Kasumi-1 (cell line): ENCODE measurements at regions not wholly inside any gene's neighbourhood (a gene's known extent, or its start where the extent isn't known, plus 50 kb on each side); places are given as distances from the start of the nearest gene placed in this dataset.

Source experiments
- DNase-seq, 2 experiments: peaks; one replicate each; lab custom pipeline; 2025; lab: John Stamatoyannopoulos, UW

DNA sequence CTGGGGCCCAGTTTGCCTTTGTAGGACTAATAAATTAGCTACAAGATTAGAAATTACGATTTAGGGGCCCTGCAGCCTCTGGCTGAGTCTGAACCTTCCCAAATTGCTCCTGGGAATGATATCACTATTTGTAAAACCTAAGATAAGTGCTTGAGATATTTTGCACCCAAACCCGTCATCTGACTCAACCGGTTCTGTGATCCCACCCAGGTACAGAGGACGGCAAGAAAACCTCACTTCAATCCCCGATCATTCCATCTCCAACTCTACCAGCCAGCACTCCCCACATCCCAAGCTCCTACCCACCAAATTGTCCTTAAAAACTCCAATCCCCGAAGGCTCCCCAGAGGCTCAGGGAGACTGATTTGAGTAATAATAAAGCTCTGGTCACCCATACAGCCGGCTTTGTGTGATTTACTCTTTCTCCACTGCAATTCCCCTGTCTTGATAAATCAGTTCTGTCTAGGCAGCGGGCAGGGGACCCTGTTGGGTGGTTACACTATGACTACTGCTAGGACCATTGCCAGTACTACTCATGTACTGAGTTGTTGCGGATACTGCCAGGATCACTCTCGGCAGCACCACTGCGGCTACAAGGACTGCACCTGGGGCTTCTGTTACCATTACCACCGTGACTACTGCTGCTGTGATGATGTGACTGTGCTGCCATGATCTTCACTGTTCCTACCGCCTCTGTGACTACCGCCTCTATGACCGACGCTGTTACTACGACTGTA lies 73.1 kb downstream of the IRF8 start:
- DNase-seq: no peak

DNA sequence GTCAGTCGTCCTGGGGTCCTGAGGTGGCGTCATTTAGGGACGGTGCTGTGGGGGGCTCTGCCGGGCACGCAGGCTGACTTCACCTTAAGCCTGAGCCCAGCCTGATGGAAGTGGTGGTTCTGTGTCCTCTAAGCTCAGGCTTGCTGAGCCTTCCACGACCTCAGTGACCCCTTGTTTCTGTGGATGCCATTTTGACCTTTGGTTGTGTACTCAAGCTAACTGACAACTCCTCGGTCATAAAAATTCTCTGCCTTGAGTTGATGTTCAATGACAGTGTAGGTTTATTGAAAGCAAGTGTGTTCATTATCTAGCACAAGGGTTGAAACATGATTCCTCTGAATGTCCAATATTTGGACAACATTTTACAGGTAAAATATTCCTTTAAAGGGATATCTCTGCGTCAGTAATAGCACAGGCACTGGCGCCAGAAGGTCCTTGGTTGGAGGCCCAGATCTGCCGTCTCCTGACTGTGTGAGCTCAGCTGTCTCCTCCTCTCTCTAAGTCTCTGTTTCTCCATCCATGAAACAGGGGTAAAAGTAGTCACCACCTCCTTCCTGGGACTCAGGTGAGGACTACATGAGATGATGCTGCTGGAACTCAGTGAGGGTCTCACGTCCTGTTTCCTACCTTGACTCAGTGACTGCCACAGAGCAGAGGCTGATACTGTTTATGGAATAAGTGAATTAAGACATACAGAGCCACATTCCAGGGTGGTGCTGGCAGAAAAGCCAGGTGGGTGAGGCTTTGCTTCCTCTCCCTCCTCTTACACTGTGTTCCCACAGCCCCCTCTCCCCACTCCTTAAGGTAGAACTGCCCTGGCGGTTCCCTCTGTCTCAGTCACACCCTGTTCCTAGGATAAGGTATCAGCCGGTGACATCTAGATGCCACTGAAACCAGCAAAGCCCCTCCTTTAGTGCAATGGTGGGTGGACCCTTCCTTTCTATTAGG lies 75.7 kb downstream of the IRF8 start:
- no peak for DNase-seq

DNA sequence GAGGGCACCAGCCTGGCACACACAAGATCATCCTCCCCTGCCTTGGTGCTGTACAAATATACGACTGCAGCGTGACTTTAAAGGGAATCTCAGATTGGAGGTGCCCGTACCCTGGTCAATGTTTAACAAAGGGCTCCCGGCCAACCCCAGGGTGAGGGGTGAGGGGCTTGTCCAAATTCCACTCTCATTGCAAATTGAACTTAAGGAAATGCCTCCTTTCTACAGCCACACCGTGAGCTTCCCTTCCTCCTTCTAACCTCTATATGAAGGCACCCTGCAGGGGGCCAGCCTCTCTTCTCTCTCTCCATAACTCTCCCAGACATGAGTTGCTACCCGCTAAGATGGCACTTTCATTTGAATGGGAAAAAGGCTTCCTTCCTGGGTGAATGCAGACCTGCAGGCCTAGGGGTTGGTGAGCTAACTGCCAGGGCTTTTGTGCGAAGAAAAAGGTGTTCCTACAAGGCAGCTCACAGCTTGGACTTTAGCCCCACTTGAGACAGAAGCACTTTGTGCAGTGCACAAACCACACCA lies 76.6 kb downstream of the IRF8 start:
- peak; percentile 24 to 28 for DNase-seq

DNA sequence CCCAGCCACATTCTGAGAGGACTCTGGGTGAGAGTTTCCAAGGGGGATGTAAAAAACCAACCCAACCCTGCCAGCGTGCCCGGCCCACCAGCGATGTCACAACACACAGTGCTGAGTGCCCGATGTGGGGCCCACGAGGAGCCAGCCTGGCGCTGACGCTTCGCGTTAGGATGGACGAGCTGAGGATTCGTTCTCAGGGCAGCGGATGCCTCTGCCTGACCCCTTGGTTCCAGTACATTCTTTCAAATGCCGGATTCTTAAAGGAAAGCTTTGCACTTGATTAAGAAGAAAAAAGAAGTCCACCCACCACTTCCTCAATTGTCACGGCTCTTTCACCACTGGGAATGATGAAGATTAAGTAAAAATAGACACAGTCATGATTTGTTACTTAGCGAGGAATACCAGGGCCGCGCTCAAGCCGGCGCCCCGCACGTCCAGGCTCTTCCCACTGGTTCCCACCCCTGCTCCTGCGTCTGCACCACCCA lies 79.4 kb downstream of the IRF8 start:
- peak; percentile 58 to 65 for DNase-seq

DNA sequence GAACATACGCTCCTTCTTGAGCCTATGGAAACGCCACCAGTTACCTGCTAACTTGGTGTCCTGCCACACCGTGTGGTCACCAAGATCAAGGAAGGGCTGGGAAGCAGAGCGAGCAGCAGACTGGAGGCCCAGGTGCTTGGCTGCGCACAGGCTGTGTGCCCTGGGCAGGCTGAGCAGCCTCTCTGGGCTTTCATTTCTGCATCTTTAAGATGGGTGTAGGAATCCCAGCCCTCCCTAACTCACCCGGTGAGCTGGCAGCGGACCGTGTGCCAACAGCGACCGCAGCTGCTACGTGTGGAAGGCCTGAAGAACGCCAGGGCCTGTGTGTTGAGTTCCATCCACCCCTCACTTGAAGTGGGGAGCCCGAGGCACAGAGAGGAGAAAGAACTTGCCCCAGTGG lies 80.0 kb downstream of the IRF8 start:
- DNase-seq: no peak

DNA sequence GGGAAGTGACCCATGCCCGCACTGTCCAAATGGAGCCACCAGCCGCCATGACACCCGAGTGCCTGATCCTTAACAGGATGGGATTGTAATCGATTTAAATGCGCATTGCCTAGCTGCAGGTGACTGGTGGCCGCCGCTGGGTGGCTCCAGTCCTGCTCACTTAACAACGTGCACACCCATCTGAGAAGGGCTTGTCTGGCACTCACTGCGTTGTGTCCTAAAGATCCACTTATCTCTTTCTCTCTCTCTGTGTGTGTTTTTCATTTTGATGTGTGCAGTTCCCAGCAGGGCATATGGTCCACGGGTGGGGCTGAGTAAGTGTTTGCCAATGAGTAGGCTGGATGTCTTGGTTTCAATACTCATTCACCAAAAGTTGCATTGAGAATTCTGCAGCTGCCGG lies 80.6 kb downstream of the IRF8 start:
- no peak for DNase-seq

DNA sequence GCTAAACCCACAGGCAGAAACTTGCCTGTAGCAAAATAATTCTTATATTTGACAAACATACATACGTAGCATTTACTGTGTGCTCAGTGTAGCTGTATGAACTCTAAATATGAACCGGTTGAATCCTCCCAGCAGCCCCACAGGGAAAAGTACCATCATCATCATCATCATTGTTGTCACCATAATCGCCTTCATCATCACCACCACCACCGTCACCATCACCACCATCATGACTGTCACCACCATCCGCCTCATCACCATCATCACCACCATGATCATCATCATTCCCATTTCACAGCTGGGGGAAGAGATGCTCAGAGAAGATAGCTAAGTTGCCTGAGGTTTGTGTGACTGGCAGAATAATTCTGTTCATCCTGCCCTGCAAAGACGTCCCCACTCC lies 81.7 kb downstream of the IRF8 start:
- DNase-seq: no peak

DNA sequence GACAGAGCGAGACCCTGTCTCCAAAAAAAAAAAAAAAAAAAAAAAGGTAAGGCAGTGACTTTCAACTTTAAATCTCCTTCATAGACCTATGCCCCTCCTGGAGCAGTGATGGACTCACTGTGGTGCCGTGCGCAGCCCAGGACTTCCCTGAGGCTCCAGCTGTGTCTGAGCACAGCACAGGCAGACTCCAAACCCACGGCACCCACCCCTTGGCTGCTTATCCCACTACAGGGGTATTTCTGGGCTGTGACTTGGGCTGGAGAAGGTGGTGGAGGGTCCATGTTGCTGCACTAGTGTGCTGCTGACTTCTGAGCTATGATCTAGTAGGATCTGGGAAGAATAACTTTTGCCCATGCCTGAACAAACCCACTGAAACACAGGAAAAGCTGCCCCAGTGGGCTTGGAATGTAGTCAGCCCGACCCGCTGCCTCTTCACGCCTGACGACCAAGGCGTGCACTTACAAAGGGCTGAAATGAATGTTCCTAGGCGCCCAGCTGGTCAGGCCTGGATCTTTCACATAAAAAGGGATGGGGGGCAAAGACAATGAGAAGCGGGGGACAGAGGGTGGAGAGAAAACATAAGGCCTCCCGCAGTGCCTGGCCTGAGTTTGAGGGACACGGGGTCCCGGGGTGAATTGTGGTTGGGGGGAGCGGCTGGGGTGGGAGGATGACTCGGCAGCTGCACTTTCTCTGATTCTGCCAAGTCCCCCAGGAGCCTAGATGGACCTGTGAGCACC lies 83.0 kb downstream of the IRF8 start:
- DNase-seq: peak in 1 of 2 experiments; percentile 38

DNA sequence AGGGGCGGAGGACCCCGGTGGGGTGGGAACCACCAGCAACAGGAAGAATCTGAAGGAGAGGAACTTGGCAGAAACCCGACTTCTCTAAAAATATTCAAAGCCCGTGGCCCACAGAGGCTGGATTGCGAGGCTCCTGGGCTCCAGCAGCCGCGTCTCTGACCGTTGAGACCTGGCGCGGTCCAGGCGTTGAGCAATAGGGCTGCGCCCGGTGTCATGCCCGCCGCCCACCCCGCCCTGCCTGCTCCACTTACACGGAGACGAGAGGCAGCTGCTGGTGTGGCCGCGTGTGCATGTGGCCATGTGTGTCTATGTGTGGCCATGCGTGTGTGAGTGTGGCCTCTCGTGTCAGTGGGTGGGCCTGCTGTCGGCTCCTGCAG lies 83.6 kb downstream of the IRF8 start:
- peak; percentile 59 to 73 for DNase-seq

DNA sequence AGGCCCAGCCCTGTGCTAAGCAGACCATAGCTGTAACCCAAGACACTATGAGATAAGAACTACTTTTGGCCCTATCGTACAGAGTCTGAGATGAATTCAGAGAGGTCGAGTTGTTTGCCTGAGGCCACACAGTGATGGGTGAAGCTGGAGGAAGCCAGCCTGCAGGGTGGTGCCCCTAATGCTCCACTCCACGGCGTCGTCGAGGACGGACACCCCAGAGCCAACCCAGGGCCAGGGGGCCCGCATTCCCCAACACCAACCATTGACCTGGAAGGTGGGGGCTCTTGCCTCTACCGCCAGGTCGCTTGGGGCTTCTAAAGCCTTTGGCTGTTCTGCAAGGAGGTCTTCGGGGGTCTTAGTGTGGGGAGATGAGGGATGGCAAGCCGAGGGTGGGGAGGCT lies 84.1 kb downstream of the IRF8 start:
- peak in 1 of 2 experiments; percentile 47 for DNase-seq

DNA sequence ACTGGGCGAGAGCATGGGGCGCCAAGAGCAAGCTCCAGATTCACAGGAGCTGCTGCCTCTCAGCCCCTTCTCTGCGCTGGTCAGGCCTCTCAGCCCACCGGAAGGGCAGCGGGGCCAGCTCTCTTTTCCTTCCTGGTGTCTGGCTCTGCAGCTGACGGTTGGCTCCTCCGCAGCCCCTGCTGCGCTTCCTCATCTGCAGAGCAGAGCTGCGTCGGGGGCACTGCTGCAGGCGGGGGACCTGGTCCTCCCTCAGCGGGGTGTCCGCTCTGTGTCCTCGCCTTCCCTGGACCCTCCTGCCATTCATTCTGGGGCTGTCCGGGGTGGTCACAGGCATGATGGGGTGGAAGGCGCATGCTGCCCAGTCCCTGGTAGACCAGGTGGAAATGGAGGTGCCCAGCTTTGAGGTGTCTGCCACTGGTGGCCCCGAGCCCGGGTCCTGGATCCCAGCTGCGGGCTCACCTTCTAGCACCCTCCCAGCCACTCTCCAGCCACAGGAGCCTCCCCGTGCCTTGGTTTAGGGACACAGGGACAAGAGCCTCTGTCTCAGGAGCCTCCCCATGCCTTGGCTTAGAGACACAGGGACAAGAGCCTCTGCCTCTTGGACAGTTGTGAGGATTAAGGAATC lies 84.8 kb downstream of the IRF8 start:
- peak; percentile 69 to 73 for DNase-seq

DNA sequence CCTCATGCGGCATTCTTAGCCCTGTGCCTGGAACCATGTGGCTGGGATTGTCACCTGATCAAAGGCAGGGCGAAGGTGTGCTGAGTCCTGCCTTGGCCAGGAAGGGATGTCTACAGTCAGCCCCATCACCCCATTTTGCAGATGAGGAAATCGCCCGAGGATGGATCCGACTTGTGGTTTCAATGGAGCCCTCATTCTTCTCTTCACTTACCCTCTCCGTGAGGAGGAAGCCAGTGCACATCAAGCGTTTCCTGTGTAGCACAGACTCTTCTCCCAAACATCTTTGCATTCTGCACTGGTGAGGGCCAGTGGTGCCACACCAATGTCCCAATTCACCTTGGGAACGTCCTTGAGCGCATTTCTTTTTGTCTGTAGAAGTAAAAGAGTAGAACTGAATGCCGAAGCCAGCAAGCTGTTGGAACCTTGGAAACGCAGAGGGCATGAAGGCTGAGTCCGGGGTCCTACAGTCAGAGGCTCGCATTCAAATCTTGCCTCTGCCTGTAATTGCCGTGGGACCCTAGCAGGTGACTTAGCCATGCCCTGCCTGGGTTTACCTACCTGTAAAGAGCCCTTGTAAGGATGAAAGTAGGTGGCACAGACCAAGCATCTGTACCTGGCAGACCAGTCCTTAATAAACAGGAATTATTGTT lies 85.4 kb downstream of the IRF8 start:
- peak; percentile 69 to 82 for DNase-seq

DNA sequence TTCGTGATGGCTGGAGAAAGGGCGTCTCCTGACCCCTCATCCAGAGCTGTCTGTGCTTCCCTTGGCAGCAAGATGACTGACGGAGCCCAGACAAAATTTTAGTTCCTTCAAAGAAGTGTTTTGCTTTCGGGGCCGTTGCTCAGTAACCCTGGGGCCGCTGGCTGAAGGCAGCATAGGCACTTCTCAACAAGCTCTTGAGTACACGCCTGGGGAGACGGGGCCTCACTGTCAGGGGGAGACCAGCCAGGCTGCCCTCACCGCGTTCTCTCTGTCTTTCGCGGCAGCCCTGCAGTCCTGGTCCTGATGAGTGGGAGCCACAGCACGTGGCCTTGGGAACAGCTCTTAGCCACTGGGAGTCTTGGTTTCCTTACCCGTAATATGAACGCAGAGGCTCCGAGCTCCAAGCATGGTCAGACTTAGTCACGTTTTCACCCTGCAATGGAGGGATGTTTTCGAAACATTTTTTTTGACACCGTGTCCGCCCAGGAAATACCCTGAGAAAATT lies 86.0 kb downstream of the IRF8 start:
- DNase-seq: peak; percentile 54 to 59

DNA sequence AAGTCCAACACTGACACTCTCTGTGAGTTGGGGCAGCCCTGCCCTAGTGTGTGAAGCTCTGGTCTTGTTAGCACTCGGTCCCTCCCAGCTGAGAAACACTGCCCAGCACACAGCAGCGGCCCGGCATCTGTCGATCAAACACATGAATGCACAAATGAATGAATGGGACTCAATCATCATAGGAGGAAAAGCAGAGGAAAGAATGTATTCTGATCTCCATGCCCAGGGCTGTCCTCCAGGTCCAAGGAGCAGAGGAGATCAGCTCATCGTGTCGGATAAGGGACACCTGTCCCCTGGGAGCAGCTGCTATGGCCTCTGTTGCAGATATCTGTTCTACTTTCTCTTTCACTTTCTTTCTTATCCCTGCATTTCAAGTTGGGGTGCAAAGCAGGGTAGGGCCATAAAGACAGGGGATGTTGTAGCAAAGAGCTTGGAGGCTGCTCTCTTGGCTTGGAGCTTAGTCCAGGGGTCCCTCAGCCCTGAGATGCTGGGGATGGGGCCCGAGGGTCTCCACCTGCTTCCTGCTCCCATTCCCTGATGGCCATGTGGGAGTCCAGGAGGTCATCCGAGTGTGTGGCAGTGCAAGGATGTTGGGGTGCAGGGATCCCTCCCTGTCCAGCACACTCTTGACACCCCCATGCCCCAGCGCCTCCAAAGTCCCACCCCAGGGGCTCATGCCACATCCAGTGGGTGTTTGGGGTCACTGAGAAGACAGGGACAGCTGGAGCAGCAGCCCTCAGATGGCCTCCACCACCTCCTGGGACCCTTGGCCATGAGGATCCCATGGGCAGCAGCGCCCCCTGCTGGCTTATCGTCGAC lies 88.2 kb downstream of the IRF8 start:
- DNase-seq: peak; percentile 26 to 35

DNA sequence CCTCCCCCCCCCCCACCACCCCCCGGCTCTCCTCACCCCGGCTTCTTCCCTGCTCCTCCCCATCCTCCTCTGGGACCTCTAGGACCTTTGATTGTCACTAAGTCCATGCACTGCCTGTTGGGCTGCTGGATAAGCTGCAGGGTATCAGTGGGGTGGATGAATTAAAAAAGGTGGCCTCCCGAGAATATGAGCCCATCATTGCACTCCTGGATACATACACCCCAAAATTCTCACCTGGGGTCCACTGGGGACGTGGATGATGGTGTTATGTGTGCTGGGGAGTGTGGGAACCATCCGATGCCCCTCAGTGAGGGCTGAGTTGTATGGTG lies 88.8 kb downstream of the IRF8 start:
- DNase-seq: no peak

DNA sequence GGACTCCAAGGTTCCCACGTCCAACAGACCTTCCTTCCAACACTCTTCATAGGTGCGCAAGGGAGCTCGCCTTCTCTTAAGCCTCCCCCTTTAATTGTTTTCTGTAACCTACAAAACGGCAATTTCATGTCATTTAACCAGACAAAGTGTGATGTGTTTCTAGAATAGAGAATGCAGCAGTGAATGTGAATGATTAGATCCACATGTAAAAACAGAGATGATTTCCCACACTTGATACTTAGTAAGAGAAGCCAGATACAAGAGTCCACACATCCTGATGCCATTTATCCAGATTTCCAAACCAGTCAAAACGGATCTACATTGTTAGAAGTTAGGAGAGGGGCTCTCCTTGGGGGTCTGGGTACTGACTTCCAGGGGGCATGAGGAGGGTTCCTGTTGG lies 89.3 kb downstream of the IRF8 start:
- no peak for DNase-seq

DNA sequence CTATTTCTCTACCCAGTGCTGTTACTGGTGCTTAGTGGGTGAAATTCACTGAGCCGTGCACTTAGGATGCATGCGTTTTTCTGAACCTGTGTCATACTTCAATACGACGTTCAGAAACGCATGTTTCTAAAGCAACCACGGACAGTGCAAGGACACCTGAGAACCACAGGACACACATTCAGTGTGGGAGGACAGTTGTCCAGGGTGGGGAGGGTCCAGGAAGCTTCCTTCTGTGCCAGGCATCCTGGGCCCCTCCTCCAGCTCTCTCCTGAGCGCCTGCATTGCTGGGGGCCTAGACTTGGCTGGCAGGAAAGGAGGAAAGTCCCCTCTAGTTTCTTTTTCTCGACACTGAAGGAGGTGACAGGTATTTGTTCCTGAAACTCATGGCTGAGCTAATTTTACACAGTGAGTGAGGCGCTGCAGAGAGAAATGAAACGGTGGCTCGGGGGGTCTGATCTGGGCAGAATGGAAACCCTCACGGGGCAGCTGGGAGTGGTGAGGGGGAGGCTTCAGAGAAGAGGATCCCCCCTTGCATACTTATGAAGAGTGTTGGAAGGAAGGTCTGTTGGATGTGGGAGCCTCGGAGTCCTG lies 89.9 kb downstream of the IRF8 start:
- DNase-seq: no peak

DNA sequence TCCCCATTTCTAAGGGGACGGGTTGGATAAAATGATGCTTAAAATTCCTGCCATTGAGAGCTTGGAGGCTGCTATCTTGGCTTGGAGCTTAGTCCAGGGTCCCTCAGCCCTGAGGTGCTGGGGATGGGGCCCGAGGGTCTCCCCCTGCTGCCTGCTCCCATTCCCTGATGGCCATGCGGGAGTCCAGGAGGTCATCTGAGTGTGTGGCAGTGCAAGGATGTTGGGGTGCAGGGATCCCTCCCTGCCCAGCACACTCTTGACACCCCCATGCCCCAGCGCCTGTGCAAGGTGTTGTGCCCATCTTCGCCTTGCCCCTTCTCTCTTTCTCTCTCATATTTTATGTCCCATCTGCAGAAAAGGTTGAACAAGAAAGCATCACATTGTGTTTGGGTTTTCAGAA lies 90.4 kb downstream of the IRF8 start:
- DNase-seq: no peak

DNA sequence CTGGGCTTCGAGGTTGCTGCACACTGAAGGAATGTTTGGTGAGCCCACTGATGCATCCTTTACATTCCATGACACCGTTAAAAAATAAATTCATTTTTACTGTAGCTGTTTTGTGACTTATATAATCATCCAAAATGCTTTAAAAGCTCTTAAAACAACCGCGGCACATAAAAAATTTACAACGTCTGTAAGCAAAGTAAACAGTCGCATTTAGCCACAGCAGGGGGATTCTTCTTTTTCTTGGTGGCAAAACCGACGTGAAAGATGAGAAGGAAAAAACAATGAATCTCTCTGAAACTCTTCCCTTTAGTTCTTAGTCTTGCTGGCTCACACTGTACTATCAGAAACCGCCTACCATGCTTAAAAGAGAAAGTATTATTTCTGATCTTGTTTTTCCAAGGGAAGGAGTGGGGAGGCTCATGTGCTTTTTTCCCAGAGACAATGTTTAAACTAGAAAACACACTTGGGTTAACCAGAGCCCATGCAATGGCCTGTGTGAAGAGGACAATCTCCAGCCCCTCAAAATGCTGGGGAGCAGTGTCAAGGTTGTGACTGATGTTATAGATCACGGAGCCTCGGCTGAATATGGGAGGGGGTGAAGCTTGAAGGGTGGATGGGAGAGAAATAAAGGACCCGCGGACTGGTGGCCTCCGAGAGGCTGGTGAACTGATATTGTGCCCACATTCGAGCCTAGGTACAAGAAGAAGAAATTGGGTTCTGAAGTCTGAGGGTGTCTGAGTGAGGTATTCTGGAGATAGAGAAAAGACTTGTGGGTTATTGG lies 91.1 kb downstream of the IRF8 start:
- no peak for DNase-seq
